Mesothelial cell of epicardium (in vitro differentiated cells): ENCODE measurements at regions not wholly inside any gene's neighbourhood (a gene's known extent, or its start where the extent isn't known, plus 50 kb on each side); places are given as distances from the start of the nearest gene placed in this dataset.

Experiments used
- DNase-seq, 2 experiments: peaks; one replicate each; pipeline ENCODE4 v3.0.0; 2021; ENCODE audit warnings: low spot score in 2 of 2; ENCODE audit not compliant: unreplicated experiment in 2 of 2
- H3K27ac Mint-ChIP-seq: 2 replicates; pipeline ENCODE4 v1.8.0; 2021; ENCODE audit warnings: mixed read lengths
- H3K27me3 Mint-ChIP-seq: 2 replicates; pipeline ENCODE4 v1.8.0; 2021; ENCODE audit warnings: low read depth, mixed read lengths
- H3K36me3 Mint-ChIP-seq: 2 replicates; pipeline ENCODE4 v1.8.0; 2021; ENCODE audit warnings: mixed read lengths
- H3K4me1 Mint-ChIP-seq: 2 replicates; pipeline ENCODE4 v1.8.0; 2021; ENCODE audit warnings: mixed read lengths
- H3K4me3 Mint-ChIP-seq: 2 replicates; pipeline ENCODE4 v1.8.0; 2021; ENCODE audit warnings: mild to moderate bottlenecking, moderate library complexity, mixed read lengths
- H3K9me3 Mint-ChIP-seq: 2 replicates; pipeline ENCODE4 v1.8.0; 2021; ENCODE audit warnings: mixed read lengths
- TF ChIP-seq, protein P1 (sequence below): fragments of 200-600 bp; sonication (generic); IDR thresholded peaks from one replicate; pipeline ENCODE4 v1.5.0; 2021; ENCODE audit warnings: antibody characterized with exemption; ENCODE audit not compliant: unreplicated experiment

DNA sequence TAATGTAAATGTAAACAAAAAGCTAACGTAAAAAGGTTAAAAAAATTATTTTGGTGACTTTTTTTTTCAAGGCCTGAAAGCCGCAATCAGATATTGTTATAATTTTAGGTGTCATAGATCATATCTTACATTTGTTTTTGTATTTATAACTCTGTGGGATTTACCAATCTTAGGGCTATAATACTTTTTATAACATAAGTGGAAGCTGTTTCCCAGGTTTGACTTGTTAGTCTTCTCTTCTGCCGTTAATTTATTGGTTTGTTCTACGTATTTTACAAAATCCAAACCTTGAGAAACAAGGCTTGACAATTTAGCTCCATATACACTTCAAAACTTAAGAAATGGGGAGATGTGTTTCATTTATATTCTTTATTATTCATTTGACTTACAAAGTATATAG, 119.4 kb downstream of the EVX1 start:
- Mint-ChIP-seq H3K4me1 (peaks cover 12% of the 10 kb centered on the region), H3K4me3 (no peak overlapping the region), H3K27ac (no peak overlapping the region), H3K9me3 (no peaks in the 10 kb centered on the region), H3K36me3 (no peaks in the 10 kb centered on the region), H3K27me3 (no peaks in the 10 kb centered on the region)
- TF ChIP-seq, protein P1, sequence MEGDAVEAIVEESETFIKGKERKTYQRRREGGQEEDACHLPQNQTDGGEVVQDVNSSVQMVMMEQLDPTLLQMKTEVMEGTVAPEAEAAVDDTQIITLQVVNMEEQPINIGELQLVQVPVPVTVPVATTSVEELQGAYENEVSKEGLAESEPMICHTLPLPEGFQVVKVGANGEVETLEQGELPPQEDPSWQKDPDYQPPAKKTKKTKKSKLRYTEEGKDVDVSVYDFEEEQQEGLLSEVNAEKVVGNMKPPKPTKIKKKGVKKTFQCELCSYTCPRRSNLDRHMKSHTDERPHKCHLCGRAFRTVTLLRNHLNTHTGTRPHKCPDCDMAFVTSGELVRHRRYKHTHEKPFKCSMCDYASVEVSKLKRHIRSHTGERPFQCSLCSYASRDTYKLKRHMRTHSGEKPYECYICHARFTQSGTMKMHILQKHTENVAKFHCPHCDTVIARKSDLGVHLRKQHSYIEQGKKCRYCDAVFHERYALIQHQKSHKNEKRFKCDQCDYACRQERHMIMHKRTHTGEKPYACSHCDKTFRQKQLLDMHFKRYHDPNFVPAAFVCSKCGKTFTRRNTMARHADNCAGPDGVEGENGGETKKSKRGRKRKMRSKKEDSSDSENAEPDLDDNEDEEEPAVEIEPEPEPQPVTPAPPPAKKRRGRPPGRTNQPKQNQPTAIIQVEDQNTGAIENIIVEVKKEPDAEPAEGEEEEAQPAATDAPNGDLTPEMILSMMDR: no peak
- DNase-seq: no peak

DNA sequence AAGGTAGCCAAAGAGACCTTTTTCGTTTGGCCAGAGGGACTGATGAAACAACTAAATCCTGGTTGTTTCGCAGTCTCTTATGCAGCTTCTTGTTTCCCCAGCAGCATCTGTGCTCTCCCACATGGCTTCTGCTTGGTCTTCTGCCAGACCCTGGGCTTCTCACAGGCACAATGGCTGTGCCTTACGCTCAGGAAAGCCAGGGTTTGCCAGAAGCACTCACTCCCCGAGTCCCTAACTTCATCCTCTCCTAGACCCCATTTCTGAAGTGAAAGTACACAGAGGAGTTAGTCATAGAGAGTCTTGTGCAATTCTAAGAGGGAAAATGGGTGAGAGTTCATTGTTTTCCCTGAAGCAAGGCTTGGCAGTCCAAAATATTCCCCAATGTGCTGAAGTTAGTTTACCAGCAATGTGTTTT, 121.7 kb downstream of the EVX1 start:
- H3K36me3 Mint-ChIP-seq: no peaks in the 10 kb centered on the region
- H3K4me1 Mint-ChIP-seq: peaks cover 10% of the 10 kb centered on the region
- no peaks in the 10 kb centered on the region for H3K9me3 Mint-ChIP-seq
- H3K27ac Mint-ChIP-seq: peak overlapping the region; percentile 82
- no peak for DNase-seq
- no peaks in the 10 kb centered on the region for H3K27me3 Mint-ChIP-seq
- TF ChIP-seq, protein P1: no peak
- no peak overlapping the region for H3K4me3 Mint-ChIP-seq

DNA sequence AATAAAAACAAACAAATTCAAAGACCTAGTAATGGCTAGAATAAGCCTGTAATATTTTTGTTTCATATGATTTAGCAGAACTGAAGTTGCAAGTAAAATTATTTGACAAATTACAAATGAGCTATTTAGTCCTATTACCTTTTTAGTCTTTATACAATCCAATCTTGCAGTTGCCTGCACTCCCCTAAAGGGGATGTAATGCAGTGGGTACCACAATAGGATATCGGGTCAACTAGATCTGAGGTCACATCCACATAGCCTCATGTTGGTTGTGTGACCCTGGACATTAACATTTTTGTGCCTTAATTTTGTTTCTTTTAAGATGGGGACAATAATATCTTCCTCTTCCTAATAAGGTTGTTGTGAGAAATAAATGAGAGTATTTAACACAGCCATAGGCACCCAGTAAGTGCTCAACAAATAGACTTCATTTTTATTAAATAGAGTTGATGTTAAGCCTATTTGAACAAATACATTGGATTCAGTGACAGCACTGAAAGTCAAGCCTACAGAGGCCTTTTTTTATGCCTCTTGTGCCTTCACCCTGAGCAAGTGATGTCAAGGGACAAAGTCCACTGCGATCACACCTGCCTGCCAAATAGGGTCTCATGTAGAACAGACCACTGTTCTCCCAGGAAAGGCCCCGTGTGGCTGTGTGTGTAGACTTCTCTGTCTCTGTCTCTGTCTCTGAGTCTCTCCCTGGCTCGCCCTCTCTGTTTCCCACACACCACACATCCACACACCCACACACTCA, 124.8 kb downstream of the EVX1 start:
- TF ChIP-seq, protein P1: no peak
- no peak overlapping the region for H3K4me3 Mint-ChIP-seq
- DNase-seq: no peak

DNA sequence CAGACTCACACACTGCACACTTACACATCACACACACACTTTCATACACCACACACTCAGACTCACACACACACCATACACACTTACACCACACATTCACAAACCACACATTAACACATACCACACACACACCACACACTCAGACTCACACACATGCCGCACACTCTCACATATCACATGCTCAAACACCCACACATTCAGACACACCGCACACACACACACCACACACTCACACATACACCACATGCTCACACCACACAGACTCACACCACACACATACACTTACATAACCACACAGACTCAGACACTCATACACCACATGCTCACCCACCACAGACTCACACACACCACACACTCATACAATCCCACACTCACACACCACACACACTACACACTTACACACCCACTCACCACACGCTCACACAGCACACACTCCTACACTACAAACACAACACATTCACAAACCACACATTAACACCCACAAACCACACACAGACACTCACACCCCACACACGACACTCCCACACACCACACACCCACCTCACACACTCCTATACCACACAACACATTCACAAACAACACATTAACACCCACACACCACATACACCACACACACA, 125.4 kb downstream of the EVX1 start:
- peaks cover 2% of the 10 kb centered on the region for H3K4me1 Mint-ChIP-seq
- H3K4me3 Mint-ChIP-seq: no peak overlapping the region
- H3K27ac Mint-ChIP-seq: no peak overlapping the region
- TF ChIP-seq, protein P1: no peak
- H3K36me3 Mint-ChIP-seq: no peaks in the 10 kb centered on the region
- H3K9me3 Mint-ChIP-seq: no peaks in the 10 kb centered on the region
- no peaks in the 10 kb centered on the region for H3K27me3 Mint-ChIP-seq
- no peak for DNase-seq

More for the DNA sequence above, 124.8 kb downstream of the EVX1 start:
- no peaks in the 10 kb centered on the region for H3K27me3 Mint-ChIP-seq
- H3K4me1 Mint-ChIP-seq: peaks cover 5% of the 10 kb centered on the region
- H3K27ac Mint-ChIP-seq: no peak overlapping the region
- no peaks in the 10 kb centered on the region for H3K36me3 Mint-ChIP-seq
- H3K9me3 Mint-ChIP-seq: no peaks in the 10 kb centered on the region

DNA sequence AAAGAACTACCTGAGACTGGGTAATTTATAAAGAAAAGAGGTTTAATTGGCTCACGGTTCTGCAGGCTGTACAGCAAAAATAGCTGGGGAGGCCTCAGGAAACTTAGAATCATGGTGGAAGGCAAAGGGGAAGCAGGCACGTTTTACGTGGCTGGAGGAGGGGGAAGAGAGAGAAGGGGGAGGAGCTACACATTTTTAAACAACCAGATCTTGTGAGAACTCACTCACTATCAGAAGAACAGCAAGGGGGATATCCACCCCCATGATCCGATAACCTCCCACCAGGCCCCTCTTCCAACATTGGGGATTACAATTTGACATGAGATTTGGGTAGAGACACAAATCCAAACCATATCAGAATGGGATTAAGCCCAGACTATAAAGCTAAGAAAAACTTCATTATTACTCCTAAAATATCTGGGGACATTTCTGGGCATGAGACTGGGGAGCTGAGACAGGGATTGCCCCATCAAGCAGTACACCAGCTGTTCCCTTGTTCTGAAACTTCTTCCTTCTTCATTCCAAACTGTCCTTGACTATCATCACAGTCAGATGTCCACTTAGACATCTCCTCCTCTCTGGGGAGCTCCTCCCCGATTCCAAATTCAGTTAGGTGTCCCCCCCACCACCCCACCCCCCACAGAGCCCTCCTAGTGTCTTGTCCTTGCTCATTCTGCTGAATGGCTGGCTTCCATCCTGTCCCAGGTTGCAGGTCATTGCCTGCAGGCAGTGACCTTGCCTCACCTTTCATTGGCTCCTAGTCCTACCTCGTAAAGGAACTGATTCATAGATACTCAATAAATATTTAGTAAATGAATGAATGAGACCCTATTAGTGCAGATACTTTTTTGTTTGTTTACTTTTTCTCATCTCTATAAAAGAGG, 132.6 kb downstream of the EVX1 start:
- no peak overlapping the region for H3K27ac Mint-ChIP-seq
- no peaks in the 10 kb centered on the region for H3K27me3 Mint-ChIP-seq
- H3K36me3 Mint-ChIP-seq: no peaks in the 10 kb centered on the region
- H3K4me1 Mint-ChIP-seq: peaks cover 18% of the 10 kb centered on the region
- DNase-seq: no peak
- TF ChIP-seq, protein P1: no peak
- H3K4me3 Mint-ChIP-seq: no peak overlapping the region
- no peaks in the 10 kb centered on the region for H3K9me3 Mint-ChIP-seq
